ENCODE measurements at regions not wholly inside any gene's neighbourhood (a gene's known extent, or its start where the extent isn't known, plus 50 kb on each side); places are given as distances from the start of the nearest gene placed in this dataset.
"Not testable (repeated sequence)": the region's sequence is repeated elsewhere in the genome, so short reads cannot be mapped to it uniquely, and the experiment has no call there.

GRCh38 chr7:98728555-98728954 is 111.5 kb downstream of the NPTX2 start:
- DNase-seq: no peak

- DNase-seq: no peak
Observed at GRCh38 chr7:98729121-98729520, 112.0 kb downstream of the NPTX2 start.

GRCh38 chr7:98730326-98730725 is 113.2 kb downstream of the NPTX2 start:
- DNase-seq: no peak

- DNase-seq: no peak
Observed at GRCh38 chr7:98731651-98732050, 114.6 kb downstream of the NPTX2 start.

GRCh38 chr7:98733036-98733435 is 116.0 kb downstream of the NPTX2 start:
- no peak for DNase-seq

GRCh38 chr7:98735801-98736200 is 118.7 kb downstream of the NPTX2 start:
- no peak for DNase-seq

GRCh38 chr7:98736461-98736860 is 119.4 kb downstream of the NPTX2 start:
- DNase-seq: not testable (repeated sequence)

GRCh38 chr7:98737176-98737575 is 120.1 kb downstream of the NPTX2 start:
- DNase-seq: no peak

- no peak for DNase-seq
Observed at GRCh38 chr7:98740643-98741042, 123.6 kb downstream of the NPTX2 start.

- DNase-seq: peak; percentile 58 to 68
Observed at GRCh38 chr7:98745722-98746318, 124.0 kb downstream of the TMEM130 start.

- DNase-seq: no peak
Observed at GRCh38 chr7:98748090-98748489, 121.7 kb downstream of the TMEM130 start.

GRCh38 chr7:98753176-98753575 is 116.6 kb downstream of the TMEM130 start:
- no peak for DNase-seq

- no peak for DNase-seq
Observed at GRCh38 chr7:98753989-98754479, 115.8 kb downstream of the TMEM130 start.

- DNase-seq: no peak
Observed at GRCh38 chr7:98755138-98755898, 114.5 kb downstream of the TMEM130 start.

- DNase-seq: no peak
Observed at GRCh38 chr7:98758157-98758556, 111.7 kb downstream of the TMEM130 start.

GRCh38 chr7:98760201-98760651 is 109.6 kb downstream of the TMEM130 start:
- DNase-seq: no peak

- DNase-seq: no peak
Observed at GRCh38 chr7:98761225-98761624, 108.6 kb downstream of the TMEM130 start.

- no peak for DNase-seq
Observed at GRCh38 chr7:98762620-98763019, 107.2 kb downstream of the TMEM130 start.

GRCh38 chr7:98763441-98763840 is 106.4 kb downstream of the TMEM130 start:
- no peak for DNase-seq

- no peak for DNase-seq
Observed at GRCh38 chr7:98764946-98765345, 104.9 kb downstream of the TMEM130 start.

GRCh38 chr7:98770085-98770484 is 99.7 kb downstream of the TMEM130 start:
- DNase-seq: not testable (repeated sequence)

- no peak for DNase-seq
Observed at GRCh38 chr7:98771519-98771918, 98.3 kb downstream of the TMEM130 start.

- DNase-seq: no peak
Observed at GRCh38 chr7:98771941-98772603, 97.7 kb downstream of the TMEM130 start.

GRCh38 chr7:98774884-98775283 is 94.9 kb downstream of the TMEM130 start:
- DNase-seq: no peak

Data from activated CD4-positive, alpha-beta T cell treated with anti-CD3 and anti-CD28 coated beads for 4 hours (primary cell).